ENCODE measurements at regions not wholly inside any gene's neighbourhood (a gene's known extent, or its start where the extent isn't known, plus 50 kb on each side); places are given as distances from the start of the nearest gene placed in this dataset.

- Histone ChIP-seq H3K36me3 (ENCODE audit: control insufficient read depth in 2 of 2, insufficient read depth in 2 of 2, low read length in 1 of 2) (no peaks in the 10 kb centered on the region), H3K4me3 (ENCODE audit: low read depth in 1 of 2, low read length in 2 of 2) (no peak overlapping the region), H3K4me1 (ENCODE audit: control insufficient read depth in 2 of 2, insufficient read depth in 2 of 2, low read length in 1 of 2) (peaks cover 0 to 5% of the 10 kb centered on the region in 2 donors), H3K9me3 (ENCODE audit: control insufficient read depth in 2 of 2, insufficient read depth in 1 of 2, low read depth in 1 of 2, low read length in 1 of 2) (no peaks in the 10 kb centered on the region), H3K27ac (ENCODE audit: low read depth in 2 of 2, low read length in 1 of 2) (no peak overlapping the region), H3K27me3 (ENCODE audit: control insufficient read depth in 1 of 2, insufficient read depth in 2 of 2, low read length in 2 of 2) (peaks cover 0 to 2% of the 10 kb centered on the region in 2 donors)
- 84 to 88% methylated on average over 9 of the region's 9 CpGs for WGBS, 2 donors
Observed at GRCh38 chr13:99125326-99125915, 75.2 kb upstream of the UBAC2 start.

DNA sequence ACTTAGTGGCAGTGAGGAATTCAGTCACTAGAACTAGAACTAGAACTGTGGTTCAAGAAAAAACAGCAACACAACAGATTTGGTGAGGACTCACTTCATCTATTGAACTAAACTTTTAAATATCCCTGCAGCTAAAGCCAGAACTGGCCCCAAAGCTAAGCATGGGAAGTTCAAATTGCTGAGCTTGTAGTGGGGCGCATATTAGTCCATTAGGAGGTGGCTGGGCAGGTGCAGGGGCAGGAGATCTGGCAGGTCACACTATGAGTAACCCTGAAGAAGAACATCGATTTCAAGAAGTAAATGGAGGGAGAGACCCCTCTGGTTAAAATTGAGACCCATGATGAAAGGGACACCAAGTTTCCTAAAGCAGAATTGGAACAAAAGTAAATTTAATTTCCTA is 73.8 kb upstream of the UBAC2 start:
- no peaks in the 10 kb centered on the region for H3K36me3 ChIP-seq (ENCODE audit: control insufficient read depth in 2 of 2, insufficient read depth in 2 of 2, low read length in 1 of 2)
- no peaks in the 10 kb centered on the region for H3K9me3 ChIP-seq (ENCODE audit: control insufficient read depth in 2 of 2, insufficient read depth in 1 of 2, low read depth in 1 of 2, low read length in 1 of 2)
- no peak overlapping the region for H3K27ac ChIP-seq (ENCODE audit: low read depth in 2 of 2, low read length in 1 of 2)
- no peak overlapping the region for H3K4me3 ChIP-seq (ENCODE audit: low read depth in 1 of 2, low read length in 2 of 2)
- 45 to 59% methylated on average over 2 of the region's 2 CpGs for WGBS, 2 donors
- H3K4me1 ChIP-seq (ENCODE audit: control insufficient read depth in 2 of 2, insufficient read depth in 2 of 2, low read length in 1 of 2) = peaks cover 0 to 5% of the 10 kb centered on the region in 2 donors
- H3K27me3 ChIP-seq (ENCODE audit: control insufficient read depth in 1 of 2, insufficient read depth in 2 of 2, low read length in 2 of 2) = peaks cover 0 to 2% of the 10 kb centered on the region in 2 donors

DNA sequence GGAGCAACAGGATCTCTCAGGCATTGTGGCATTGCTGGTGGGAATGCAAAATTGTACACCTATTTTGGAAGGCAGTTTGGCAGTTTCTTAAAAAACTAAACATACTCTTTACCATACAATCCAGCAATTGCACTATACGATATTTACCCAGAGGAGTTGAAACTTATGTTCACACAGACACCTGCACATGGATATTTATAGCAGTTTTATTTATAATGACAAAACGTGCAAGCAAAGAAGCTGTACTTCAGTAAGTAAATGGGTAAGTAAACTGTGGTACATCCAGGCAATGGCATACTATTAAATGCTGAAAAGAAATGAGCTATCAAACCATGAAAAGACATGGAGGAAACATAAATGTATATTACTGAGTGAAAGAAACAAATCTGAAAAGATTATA is 71.6 kb upstream of the UBAC2 start:
- 81 to 82% methylated on average over 2 of the region's 2 CpGs for WGBS, 2 donors
- Histone ChIP-seq H3K9me3 (ENCODE audit: control insufficient read depth in 2 of 2, insufficient read depth in 1 of 2, low read depth in 1 of 2, low read length in 1 of 2) (no peaks in the 10 kb centered on the region), H3K27me3 (ENCODE audit: control insufficient read depth in 1 of 2, insufficient read depth in 2 of 2, low read length in 2 of 2) (no peaks in the 10 kb centered on the region), H3K4me3 (ENCODE audit: low read depth in 1 of 2, low read length in 2 of 2) (no peak overlapping the region), H3K36me3 (ENCODE audit: control insufficient read depth in 2 of 2, insufficient read depth in 2 of 2, low read length in 1 of 2) (no peaks in the 10 kb centered on the region), H3K4me1 (ENCODE audit: control insufficient read depth in 2 of 2, insufficient read depth in 2 of 2, low read length in 1 of 2) (no peaks in the 10 kb centered on the region), H3K27ac (ENCODE audit: low read depth in 2 of 2, low read length in 1 of 2) (no peak overlapping the region)

GRCh38 chr13:99129951-99130350 is 70.7 kb upstream of the UBAC2 start:
- Histone ChIP-seq H3K9me3 (ENCODE audit: control insufficient read depth in 2 of 2, insufficient read depth in 1 of 2, low read depth in 1 of 2, low read length in 1 of 2) (no peaks in the 10 kb centered on the region), H3K27me3 (ENCODE audit: control insufficient read depth in 1 of 2, insufficient read depth in 2 of 2, low read length in 2 of 2) (no peaks in the 10 kb centered on the region), H3K36me3 (ENCODE audit: control insufficient read depth in 2 of 2, insufficient read depth in 2 of 2, low read length in 1 of 2) (no peaks in the 10 kb centered on the region), H3K27ac (ENCODE audit: low read depth in 2 of 2, low read length in 1 of 2) (no peak overlapping the region), H3K4me3 (ENCODE audit: low read depth in 1 of 2, low read length in 2 of 2) (no peak overlapping the region), H3K4me1 (ENCODE audit: control insufficient read depth in 2 of 2, insufficient read depth in 2 of 2, low read length in 1 of 2) (no peaks in the 10 kb centered on the region)
- 96 to 97% methylated on average over 7 of the region's 7 CpGs for WGBS, 2 donors

DNA sequence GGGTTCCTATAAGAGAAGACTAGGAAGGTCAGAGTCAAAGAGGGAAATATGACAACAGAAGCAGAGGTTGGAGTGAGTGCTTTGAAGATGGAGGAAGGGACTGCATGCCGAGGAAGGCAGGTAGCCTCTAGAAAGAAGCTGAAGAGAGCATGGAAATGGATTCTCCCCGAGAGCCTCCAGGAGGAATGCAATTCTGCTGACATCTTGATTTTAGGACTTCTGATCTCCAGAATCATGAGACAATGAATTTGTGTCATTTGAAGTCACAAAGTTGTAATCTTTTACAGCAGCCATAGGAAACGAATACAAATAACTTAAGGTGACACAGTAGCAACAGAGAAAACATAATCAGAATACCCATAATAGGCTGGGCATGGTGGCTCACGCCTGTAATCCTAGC is 69.2 kb upstream of the UBAC2 start:
- H3K4me1 ChIP-seq (ENCODE audit: control insufficient read depth in 2 of 2, insufficient read depth in 2 of 2, low read length in 1 of 2) = no peaks in the 10 kb centered on the region
- H3K36me3 ChIP-seq (ENCODE audit: control insufficient read depth in 2 of 2, insufficient read depth in 2 of 2, low read length in 1 of 2) = no peaks in the 10 kb centered on the region
- no peak overlapping the region for H3K27ac ChIP-seq (ENCODE audit: low read depth in 2 of 2, low read length in 1 of 2)
- H3K9me3 ChIP-seq (ENCODE audit: control insufficient read depth in 2 of 2, insufficient read depth in 1 of 2, low read depth in 1 of 2, low read length in 1 of 2) = no peaks in the 10 kb centered on the region
- H3K27me3 ChIP-seq (ENCODE audit: control insufficient read depth in 1 of 2, insufficient read depth in 2 of 2, low read length in 2 of 2) = no peaks in the 10 kb centered on the region
- H3K4me3 ChIP-seq (ENCODE audit: low read depth in 1 of 2, low read length in 2 of 2) = no peak overlapping the region
- WGBS, 2 donors = 94 to 96% methylated on average over 4 of the region's 4 CpGs

- Histone ChIP-seq H3K27me3 (ENCODE audit: control insufficient read depth in 1 of 2, insufficient read depth in 2 of 2, low read length in 2 of 2) (no peaks in the 10 kb centered on the region), H3K4me3 (ENCODE audit: low read depth in 1 of 2, low read length in 2 of 2) (no peak overlapping the region), H3K27ac (ENCODE audit: low read depth in 2 of 2, low read length in 1 of 2) (no peak overlapping the region), H3K4me1 (ENCODE audit: control insufficient read depth in 2 of 2, insufficient read depth in 2 of 2, low read length in 1 of 2) (no peaks in the 10 kb centered on the region), H3K36me3 (ENCODE audit: control insufficient read depth in 2 of 2, insufficient read depth in 2 of 2, low read length in 1 of 2) (no peaks in the 10 kb centered on the region), H3K9me3 (ENCODE audit: control insufficient read depth in 2 of 2, insufficient read depth in 1 of 2, low read depth in 1 of 2, low read length in 1 of 2) (no peaks in the 10 kb centered on the region)
Observed at GRCh38 chr13:99132295-99132835, 68.3 kb upstream of the UBAC2 start.

DNA sequence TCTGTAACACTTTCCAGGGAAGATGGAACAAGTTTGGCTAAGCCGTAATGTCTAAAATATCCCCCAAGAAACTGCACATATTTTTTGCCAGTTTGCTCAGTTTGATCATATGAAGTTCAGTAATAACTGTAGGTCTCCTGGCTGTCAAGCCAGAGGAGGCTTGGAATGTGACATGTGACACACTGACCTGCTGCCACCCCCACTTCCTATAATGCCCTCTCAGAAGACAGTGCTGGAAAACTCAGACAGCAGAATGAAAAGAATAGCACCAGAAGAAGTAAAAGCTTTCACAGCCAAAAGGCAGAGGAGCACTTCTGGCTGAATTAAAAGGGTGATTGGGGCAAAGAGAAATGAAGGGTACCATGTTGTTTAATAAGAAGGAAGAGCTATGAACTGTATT is 67.4 kb upstream of the UBAC2 start:
- Histone ChIP-seq H3K36me3 (ENCODE audit: control insufficient read depth in 2 of 2, insufficient read depth in 2 of 2, low read length in 1 of 2) (no peaks in the 10 kb centered on the region), H3K27me3 (ENCODE audit: control insufficient read depth in 1 of 2, insufficient read depth in 2 of 2, low read length in 2 of 2) (no peaks in the 10 kb centered on the region), H3K4me3 (ENCODE audit: low read depth in 1 of 2, low read length in 2 of 2) (no peak overlapping the region), H3K27ac (ENCODE audit: low read depth in 2 of 2, low read length in 1 of 2) (no peak overlapping the region), H3K9me3 (ENCODE audit: control insufficient read depth in 2 of 2, insufficient read depth in 1 of 2, low read depth in 1 of 2, low read length in 1 of 2) (no peaks in the 10 kb centered on the region), H3K4me1 (ENCODE audit: control insufficient read depth in 2 of 2, insufficient read depth in 2 of 2, low read length in 1 of 2) (no peaks in the 10 kb centered on the region)
- 94 to 95% methylated on average over 1 of the region's 1 CpG for WGBS, 2 donors

DNA sequence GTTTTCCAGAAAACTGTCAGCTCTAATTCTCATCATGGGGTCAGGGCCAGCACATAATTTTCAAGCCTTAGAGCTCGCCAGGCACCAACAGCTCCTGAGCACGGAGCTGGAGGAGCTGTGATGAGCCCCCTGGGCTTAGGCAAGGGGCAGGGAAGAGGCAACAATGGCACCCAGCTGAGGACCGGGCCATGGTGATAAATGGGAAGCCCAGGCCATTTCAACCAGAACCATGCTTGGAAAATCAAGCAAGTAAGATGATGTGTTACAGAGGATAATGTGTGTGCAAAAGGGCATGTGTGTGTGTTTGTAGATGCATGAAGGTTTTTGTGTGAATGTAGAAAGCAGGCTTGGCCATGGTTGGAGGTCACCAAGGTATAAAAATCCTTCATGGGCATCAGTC is 66.8 kb upstream of the UBAC2 start:
- H3K4me3 ChIP-seq (ENCODE audit: low read depth in 1 of 2, low read length in 2 of 2) = no peak overlapping the region
- 82 to 89% methylated on average over 3 of the region's 3 CpGs for WGBS, 2 donors
- no peaks in the 10 kb centered on the region for H3K9me3 ChIP-seq (ENCODE audit: control insufficient read depth in 2 of 2, insufficient read depth in 1 of 2, low read depth in 1 of 2, low read length in 1 of 2)
- H3K36me3 ChIP-seq (ENCODE audit: control insufficient read depth in 2 of 2, insufficient read depth in 2 of 2, low read length in 1 of 2) = no peaks in the 10 kb centered on the region
- H3K27ac ChIP-seq (ENCODE audit: low read depth in 2 of 2, low read length in 1 of 2) = no peak overlapping the region
- H3K4me1 ChIP-seq (ENCODE audit: control insufficient read depth in 2 of 2, insufficient read depth in 2 of 2, low read length in 1 of 2) = no peaks in the 10 kb centered on the region
- H3K27me3 ChIP-seq (ENCODE audit: control insufficient read depth in 1 of 2, insufficient read depth in 2 of 2, low read length in 2 of 2) = no peaks in the 10 kb centered on the region

- Histone ChIP-seq H3K27me3 (ENCODE audit: control insufficient read depth in 1 of 2, insufficient read depth in 2 of 2, low read length in 2 of 2) (no peaks in the 10 kb centered on the region), H3K27ac (ENCODE audit: low read depth in 2 of 2, low read length in 1 of 2) (no peak overlapping the region), H3K9me3 (ENCODE audit: control insufficient read depth in 2 of 2, insufficient read depth in 1 of 2, low read depth in 1 of 2, low read length in 1 of 2) (no peaks in the 10 kb centered on the region), H3K4me1 (ENCODE audit: control insufficient read depth in 2 of 2, insufficient read depth in 2 of 2, low read length in 1 of 2) (no peaks in the 10 kb centered on the region), H3K36me3 (ENCODE audit: control insufficient read depth in 2 of 2, insufficient read depth in 2 of 2, low read length in 1 of 2) (no peaks in the 10 kb centered on the region), H3K4me3 (ENCODE audit: low read depth in 1 of 2, low read length in 2 of 2) (no peak overlapping the region)
- WGBS, 2 donors = 68 to 74% methylated on average over 4 of the region's 4 CpGs
Observed at GRCh38 chr13:99135591-99135990, 65.1 kb upstream of the UBAC2 start.

GRCh38 chr13:99136427-99136954 is 64.2 kb upstream of the UBAC2 start:
- H3K27ac ChIP-seq (ENCODE audit: low read depth in 2 of 2, low read length in 1 of 2) = no peak overlapping the region
- no peak overlapping the region for H3K4me3 ChIP-seq (ENCODE audit: low read depth in 1 of 2, low read length in 2 of 2)
- no peaks in the 10 kb centered on the region for H3K36me3 ChIP-seq (ENCODE audit: control insufficient read depth in 2 of 2, insufficient read depth in 2 of 2, low read length in 1 of 2)
- H3K9me3 ChIP-seq (ENCODE audit: control insufficient read depth in 2 of 2, insufficient read depth in 1 of 2, low read depth in 1 of 2, low read length in 1 of 2) = no peaks in the 10 kb centered on the region
- 67 to 76% methylated on average over 8 of the region's 8 CpGs for WGBS, 2 donors
- no peaks in the 10 kb centered on the region for H3K27me3 ChIP-seq (ENCODE audit: control insufficient read depth in 1 of 2, insufficient read depth in 2 of 2, low read length in 2 of 2)
- H3K4me1 ChIP-seq (ENCODE audit: control insufficient read depth in 2 of 2, insufficient read depth in 2 of 2, low read length in 1 of 2) = no peaks in the 10 kb centered on the region
